GM19035 (cell line): ENCODE measurements at regions not wholly inside any gene's neighbourhood (a gene's known extent, or its start where the extent isn't known, plus 50 kb on each side); places are given as distances from the start of the nearest gene placed in this dataset.
A peak's percentile ranks its signal among the peaks of the same experiment; 100 is the strongest.
"Not testable (repeated sequence)": the region's sequence is repeated elsewhere in the genome, so short reads cannot be mapped to it uniquely, and the experiment has no call there.

Experiments used
- ATAC-seq: cut with Tn5 transposase; IDR thresholded peaks from one replicate; pipeline ENCODE4 v1.9.1; 2021; ENCODE audit not compliant: unreplicated experiment

DNA sequence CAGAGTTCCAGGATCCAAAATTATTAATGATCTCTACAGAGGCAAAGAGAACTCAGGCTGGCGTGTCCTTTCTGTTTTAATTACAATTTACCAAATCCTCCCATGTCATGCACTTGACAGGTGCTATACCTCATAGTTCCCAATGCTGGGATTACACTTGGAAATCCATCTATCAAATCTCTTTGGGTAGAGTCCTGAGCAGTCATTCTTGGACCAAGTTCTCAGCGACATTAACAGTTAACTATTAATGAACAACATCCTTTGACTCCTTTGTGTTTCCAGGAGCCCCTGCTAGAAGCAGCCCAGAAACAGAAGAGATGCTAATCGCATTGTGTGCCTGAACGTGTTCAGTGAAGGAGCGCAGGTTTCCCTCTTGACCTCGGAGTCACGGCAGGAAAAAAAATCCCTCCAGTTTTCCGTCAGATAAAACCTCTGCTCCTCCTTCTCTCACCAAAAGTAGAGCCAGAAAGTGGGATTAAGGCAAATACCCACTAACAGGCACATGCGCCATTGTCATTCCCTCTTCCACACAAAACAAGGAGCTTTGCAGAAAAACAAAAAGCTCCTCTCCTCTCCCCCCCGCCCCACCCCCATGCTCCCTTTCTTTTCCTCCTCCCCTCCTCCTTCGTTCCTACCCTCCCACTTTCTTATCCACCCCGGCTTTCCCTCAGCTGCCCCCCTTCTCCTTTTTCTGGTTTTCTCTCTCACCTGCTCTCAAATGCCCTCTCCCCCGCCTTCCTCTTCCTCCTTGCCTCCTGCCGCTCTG, 224.7 kb downstream of the ZIC5 start:
- ATAC-seq = no peak

DNA sequence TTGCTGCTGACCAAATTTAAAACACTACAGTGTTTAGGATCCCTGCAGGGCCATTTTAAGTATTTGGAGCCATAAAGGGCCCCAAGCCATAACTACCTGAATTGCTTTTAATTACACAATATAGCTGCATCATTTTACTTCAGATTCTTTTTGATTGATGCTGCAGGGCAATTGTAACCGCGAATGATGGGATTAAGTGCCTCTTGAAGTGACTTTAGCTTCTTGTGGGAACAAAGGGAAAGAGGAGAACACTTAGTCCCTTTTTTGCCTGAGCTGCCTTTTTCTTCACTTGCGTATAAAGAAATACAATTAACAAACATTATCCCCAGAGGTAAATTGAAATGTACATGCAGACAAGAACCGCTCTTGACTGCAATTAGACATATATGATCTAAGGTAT, 228.5 kb downstream of the ZIC5 start:
- no peak for ATAC-seq

DNA sequence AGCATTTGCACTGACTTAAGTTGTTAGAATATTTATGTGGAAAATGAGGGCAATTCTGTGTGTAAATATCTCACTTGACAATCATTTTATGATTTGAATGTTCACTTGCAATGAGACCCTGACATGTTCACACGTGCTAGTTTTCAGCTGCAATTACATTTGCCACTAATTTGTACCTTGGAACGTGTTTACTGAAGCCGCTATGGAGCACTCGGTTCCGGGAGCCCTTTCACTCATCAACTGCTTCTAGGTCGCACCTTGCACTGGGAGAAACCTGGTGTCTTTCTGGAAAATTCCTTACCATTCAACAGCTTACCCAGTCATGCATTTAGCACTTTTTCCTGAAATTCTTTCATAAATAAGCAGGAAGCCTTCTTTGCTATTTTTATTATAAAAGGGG, 229.6 kb downstream of the ZIC5 start:
- no peak for ATAC-seq

DNA sequence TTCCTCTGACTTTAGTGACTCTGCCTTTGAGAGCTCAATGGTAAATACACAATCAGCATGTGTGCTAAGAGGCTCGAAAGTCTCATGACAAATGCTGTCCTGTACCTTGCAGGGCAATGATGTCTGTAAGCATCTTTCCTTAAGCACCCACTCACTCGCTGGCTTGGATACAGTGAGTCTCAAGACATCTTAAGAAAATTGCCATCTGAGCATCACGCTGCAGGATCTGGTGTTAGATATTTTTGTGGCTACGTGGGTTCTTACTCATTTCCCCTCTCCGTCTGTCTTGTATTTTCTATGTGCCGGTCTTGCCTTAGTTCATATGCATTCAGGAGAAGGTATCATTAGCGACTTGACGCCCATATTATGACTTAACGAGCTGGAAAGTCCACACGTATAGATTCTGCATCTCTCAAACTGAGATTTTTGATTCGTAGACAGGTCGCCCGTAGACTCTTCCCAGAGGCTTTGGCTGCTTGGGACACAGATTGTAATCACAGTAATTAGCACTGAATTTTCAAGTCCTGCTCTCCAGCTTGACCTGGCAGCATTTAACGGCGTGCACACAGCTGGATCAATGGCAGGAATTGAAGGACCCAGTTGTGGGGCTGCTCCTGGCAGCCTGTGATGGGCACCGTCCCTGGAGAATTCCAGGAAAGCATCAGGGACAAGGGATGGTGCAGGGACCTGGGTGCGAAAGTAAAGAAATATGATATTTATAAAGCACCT, 231.2 kb downstream of the ZIC5 start:
- ATAC-seq = no peak

DNA sequence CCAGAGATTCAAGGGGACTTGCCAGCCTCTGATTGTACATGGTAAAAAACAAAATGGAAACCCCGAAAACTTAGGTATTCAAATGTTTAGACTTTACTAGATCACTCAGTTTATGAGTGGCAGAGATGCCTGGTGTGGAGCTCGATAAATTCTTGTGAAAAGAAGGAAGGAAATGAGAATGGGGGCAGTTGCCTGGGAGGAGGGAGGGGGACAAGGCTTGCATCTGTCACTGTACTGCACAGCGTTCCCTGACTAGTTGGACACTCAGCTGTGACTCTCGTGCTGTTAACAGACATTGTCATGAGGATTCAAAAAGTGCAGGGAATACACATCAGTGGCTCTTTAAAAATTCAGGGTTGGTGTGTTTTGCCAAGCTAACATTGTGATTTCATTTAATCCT, 232.9 kb downstream of the ZIC5 start:
- ATAC-seq = no peak

DNA sequence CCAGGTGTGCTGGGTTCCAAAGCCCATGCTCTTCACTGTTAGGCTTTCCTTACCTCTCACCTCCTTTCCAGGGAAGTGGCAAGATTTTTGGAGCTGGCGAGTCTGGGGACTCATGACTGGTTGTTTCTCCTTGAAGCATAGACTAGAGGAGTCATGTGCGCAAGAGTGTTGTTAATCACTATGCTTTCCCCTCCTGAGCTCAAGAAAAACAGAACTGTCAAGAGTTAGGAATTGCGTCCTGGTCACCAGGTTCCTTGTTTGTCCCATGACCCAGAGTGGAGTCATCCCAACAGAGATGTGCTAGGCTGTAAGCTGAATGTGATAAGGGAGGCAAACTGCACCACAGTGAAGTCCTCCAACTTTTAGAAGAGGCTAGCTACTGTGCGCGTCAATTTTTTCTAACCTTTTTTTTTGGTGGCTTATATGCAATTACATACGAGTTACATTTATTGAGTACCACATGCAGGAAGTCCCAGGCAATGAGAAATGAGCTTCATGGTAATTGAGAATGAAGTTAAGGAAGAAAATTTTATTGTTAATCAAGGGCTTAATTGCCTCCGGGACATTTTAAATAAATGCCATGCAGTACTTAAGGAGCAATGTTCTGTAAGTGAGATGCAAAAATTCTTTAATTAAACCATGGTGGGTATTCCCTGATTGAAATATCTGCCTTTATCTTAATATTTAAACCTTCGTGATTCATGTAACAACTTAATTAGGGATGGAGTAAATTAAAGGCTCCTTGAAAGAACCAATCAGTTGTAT, 233.9 kb downstream of the ZIC5 start:
- ATAC-seq = no peak

DNA sequence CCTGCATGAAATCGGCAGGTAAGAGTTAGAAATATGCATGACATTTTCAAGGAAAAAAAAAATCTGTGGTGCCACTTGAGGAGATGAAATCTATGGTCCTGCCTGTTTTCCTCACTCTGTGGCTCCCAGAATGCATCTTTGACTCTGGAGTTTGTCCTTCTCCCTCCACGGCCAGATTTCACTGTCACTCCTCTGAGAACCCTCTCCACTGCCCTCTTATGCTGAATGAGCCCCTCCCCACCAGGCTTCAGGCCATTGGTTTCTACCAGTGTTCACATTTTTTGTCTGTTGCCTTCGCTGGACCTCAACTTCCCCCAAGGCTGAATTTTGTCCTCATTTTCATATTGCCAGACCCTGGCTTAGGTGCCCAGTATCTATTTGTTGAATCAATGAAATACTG, 235.0 kb downstream of the ZIC5 start:
- ATAC-seq = no peak

DNA sequence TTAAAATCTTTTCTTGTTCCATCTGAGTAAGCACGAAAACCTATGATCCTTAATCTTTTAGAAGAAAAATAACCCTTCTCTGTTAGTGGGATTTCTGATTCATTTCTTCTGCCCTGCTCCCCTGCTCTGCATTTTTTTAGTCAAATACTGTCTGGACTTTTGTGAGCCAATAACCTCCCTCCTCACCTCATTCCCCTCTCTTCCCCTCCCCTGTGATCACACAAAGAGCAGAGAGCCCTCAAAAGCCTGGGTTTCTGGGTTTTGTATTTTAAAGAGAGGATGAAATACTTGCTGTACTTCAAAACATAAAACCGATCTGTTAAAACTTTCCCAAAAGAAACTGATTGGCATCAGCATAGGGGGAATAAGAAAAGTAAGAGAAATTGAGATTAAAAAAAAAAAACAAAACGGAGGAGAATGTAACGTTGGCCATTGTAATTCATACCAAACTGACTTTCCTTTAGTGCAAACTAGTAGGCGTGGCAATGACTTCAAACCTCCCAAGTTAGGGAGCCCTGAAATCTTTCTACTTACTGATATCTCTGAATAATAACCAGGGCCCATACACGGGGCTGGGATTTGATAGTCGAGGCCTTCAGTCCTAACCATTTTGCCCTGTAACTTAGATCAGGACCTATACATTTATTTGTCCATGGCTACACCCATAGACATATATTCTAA, 232.9 kb downstream of the TM9SF2 start:
- no peak for ATAC-seq

DNA sequence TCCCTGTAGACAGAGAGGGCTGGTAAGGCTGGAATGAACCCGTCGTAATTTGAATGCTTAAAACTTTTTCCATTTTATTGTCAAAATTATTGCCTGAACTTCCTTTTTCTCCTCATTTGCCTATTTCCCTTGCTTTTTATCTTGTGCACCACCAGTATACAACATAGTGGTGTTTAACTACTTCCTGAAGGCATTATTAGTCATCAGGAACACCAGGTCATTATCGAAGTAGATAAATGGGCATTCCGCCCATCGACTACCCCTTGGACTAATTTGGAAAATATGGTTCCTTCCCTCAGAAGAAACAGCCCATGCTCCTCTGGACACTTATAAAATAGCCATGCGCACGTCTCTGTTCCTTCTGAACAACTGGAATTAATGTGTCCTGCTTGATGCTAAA, 232.1 kb downstream of the TM9SF2 start:
- ATAC-seq = no peak

DNA sequence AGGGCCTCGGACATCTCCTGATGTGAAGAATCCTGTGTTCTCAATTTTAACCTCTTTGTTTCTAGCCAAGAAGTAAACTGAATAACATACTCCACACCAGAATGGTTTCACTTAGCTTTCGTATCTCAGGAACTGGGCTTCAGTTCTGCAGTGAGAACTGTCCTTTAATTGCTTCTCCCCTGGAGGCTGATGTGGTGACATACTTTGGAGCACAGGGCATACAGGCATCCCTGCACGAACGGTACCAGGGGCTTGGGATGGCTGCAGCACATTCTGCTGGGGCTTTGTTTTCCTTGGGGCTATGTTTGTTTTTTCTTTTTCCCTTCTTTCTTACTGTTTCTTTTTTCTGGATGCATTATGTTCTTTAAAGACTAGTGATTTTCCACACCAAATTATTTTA, 230.5 kb downstream of the TM9SF2 start:
- no peak for ATAC-seq

DNA sequence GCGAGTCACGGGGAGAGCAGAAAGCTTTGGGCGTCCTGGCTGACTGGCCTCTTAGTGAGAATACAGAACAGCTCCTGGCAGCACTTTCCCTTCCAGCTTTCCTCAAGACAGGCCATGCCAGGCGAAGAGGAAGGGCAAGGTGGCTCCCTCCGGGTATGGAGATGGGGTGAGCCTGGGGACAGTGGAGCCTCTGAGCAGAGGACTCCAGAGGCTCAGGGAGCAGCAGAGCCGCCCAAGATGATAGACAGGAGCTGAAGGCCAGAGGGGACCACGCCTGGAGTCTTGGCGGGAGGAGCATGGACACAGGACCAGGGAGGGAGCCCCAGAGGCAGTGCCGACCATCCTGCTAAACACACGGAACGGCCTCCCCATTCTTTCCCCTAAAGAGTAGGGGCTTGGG, 229.1 kb downstream of the TM9SF2 start:
- no peak for ATAC-seq

DNA sequence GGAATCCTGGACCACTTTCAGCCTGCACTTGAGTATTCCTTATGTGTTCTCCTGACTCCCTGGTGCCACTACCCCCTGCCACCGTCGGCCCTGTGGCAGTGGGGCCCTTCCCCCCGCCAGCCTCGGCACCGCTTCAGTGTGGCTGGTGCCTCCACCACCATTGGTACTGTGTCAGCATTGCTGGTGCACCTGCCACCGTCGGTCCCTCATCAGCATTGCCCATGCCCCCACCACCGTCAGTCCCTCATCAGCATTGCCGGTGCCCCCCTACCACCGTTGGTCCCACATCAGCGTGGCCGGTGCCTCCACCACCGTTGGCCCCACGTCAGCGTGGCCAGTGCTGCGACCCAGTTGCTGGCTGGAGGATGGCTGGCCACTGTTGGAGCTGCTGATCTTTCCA, 228.5 kb downstream of the TM9SF2 start:
- no peak for ATAC-seq

DNA sequence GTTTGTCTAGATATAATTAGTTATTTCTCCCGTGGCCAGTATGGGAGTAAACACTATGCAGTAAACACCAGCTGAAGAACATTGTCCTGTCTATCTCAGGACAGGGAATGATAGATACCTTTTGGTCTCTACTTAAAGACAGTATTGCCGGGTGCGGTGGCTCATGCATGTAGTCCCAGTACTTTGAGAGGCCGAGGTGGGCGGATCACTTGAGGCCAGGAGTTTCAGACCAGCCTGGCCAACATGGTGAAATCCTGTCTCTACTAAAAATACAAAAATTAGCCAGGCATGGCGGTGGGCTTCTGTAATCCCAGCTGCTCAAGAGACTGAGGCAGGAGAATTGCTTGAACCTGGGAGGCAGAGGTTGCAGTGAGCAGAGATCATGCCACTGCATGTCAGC, 226.4 kb downstream of the TM9SF2 start:
- not testable (repeated sequence) for ATAC-seq

DNA sequence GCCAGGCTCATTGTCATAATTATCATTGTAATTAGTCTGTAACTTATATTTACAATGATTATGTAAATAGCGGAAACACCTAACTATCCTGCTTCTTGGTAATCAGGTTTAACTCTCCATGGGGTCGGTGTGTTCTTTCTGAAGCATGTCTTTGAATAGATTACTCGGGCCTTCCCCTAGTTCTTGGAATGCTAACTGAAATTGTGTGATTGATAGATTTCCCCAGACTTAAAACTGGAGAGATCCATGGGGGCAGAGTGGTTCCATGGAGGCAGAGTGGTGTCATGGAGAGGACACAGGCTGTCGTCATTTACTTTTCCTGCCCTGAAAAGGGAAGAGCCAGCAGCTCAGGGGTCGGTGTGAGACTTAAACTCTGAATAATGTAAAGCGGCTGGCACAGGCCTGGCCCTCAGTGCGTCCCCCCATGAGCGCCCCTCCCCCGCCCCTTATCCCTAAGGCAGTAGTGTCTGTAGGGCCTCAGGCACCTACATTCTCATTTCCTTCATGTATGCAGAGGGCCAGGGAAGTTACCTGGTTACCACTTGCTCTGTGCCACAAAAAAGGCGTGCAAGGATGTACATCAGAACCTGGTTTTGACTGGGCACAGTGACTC, 225.1 kb downstream of the TM9SF2 start:
- ATAC-seq = no peak

DNA sequence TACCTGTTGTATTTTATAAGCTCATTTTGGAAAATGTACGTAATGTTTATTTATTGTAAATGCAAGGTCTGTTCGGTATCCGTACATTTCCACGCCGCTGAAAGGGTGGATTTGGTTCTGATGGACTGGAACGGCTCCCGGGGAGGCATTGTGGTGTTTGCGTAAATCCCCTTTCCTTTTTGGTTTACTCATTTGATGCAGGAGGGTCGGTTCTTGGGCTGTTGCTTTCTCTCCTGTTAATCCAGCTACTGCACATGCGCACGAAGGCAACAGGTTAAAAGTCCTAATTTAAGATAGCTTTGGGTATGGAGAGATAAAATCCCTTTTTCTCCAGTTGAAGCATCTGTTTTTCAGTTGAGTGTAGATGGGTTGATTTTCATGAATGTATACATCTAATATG, 224.4 kb downstream of the TM9SF2 start:
- ATAC-seq = no peak

DNA sequence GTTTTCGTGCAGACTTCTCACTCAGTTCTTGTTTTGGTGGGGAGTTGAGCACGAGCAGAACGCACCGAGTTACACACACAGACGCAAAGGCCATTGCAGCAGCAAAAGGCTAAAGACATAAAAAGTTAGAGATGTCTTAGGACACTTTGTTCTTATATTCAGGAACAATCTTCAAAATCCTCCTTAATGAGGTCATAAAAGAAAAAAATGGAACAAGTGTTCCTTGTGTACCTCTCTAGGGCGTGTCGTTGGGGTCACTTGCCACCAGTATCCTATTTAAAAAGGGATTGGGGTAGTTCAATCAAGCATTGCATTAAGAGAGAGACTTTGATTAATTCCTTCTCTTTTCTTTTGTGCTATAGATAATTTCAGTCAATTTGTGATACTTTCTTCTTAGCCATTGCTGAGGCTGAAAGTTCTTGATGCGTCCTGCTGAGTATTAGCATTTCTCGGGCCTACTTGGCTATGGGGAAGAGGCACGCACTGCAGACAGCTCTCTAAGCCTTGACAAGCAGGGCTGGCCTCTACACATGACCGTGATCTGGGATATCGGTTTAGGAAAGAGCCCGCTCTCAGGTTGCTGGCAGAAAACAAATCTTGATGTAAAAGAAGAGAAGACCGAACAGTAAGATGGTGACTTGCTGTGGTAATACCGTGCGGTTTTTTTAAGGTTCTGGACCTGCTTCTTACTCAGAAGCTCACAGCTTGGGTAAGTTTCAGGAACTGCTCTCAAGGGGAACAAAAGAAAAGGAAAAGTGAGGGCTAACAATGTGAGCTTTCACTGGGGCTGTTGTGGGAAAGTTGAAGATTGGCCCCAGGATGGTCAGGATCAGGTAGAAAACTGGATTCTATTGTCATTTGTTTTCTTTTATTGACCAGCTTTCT, 223.6 kb downstream of the TM9SF2 start:
- peak; percentile 82 for ATAC-seq

DNA sequence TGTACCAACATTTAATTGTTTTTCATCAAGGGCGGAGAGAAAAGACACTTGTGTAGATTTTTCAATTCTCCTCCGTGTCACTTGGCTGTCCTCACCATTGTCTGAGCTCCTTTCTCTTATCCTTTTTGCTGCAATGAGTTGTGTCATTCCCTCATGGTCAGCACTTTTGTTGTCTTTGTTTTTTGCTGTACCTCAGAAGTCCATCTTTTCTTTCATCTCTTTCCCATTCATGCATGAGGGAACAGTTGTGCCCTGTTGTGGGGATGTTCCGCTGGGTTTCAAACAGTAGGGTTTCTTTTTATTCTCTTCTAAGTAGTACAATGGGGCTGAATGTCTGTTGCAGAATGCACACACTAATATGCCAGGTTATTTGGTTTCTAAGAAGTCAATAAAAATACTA, 222.6 kb downstream of the TM9SF2 start:
- no peak for ATAC-seq

DNA sequence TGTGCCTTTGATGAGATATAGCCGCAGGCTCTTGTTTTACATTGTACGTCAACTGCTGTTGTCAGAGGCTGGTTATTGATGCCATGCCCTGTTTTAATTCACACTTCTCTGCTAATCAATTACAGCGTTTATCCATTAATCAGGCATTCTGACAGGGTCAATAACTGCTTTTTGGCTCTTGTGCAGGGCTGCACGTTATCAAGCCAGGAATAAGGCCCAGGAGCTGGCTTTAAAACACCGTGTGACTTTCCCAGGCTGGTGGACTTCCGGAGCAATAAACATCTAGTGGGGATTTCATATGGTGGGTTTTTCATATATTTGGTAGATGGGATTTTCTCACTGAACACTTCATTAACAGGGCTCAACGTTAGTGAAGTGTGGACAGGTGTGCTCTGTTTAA, 221.7 kb downstream of the TM9SF2 start:
- no peak for ATAC-seq

DNA sequence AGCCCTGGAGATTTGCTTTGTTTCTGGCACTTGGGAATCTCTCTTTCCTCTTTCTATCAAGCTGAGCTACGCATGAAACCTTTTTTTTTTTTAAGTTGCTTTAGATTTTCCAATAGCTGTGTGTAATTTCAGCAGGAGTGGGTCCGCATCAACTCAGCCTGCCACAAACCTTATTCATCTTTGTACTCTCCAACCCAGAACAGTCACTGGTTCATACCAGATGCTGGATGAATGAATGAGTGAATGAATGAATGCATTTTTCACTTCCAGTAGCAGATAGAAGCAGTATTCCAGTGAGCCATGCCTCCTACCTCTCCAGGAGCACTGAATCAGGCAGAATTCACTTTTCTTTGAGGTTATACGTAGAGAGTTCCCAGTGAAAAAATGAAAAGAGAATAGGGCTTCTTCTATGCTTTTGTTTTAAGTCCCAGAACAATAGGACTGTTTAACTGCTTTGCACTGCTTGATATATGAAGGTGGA, 221.1 kb downstream of the TM9SF2 start:
- no peak for ATAC-seq
